Vagina (tissue), 2 donors: ENCODE measurements at regions not wholly inside any gene's neighbourhood (a gene's known extent, or its start where the extent isn't known, plus 50 kb on each side); places are given as distances from the start of the nearest gene placed in this dataset.

Source experiments
- CTCF ChIP-seq, 3 experiments: fragments of 450-650 bp in 2 of 3; fragments of 200-600 bp in 1 of 3; sonication (generic) in 1 of 3; IDR thresholded peaks; one replicate each; pipeline ENCODE4 v1.5.1; 2017 to 2019; ENCODE audit warnings: antibody characterized with exemption in 3 of 3, mild to moderate bottlenecking in 2 of 3, moderate library complexity in 2 of 3
- POLR2A ChIP-seq, 2 donors: fragments of 450-650 bp; IDR thresholded peaks; one replicate each; pipeline ENCODE4 v1.6.1; 2017; ENCODE audit warnings: antibody characterized with exemption in 2 of 2, mild to moderate bottlenecking in 2 of 2, moderate library complexity in 2 of 2

GRCh38 chr14:53478174-53478573, 325.1 kb upstream of the DDHD1 start:
- TF ChIP-seq CTCF (IDR thresholded peaks at IDR 0.05) (no peak), POLR2A (IDR thresholded peaks at IDR 0.05) (no peak)
